A673 (cell line): ENCODE measurements at regions not wholly inside any gene's neighbourhood (a gene's known extent, or its start where the extent isn't known, plus 50 kb on each side); places are given as distances from the start of the nearest gene placed in this dataset.

Experiments
- BruUV-seq: library from RNA; stranded (reverse); fragments of 400-500 nt; replicated peaks from 2 replicates; lab custom pipeline; 2021; lab: Mats Ljungman, UMichigan
- CTCF ChIA-PET: fragments of 300-600 bp; sonication (Branson Sonifier 250); formaldehyde crosslinking; loops from one replicate; lab custom pipeline; 2022; ENCODE audit warnings: antibody characterized with exemption; lab: Charles Lee
- POLR2A ChIA-PET: fragments of 300-600 bp; sonication (Branson Sonifier 250); formaldehyde crosslinking; loops from one replicate; lab custom pipeline; 2022; ENCODE audit warnings: antibody characterized with exemption; ENCODE audit not compliant: low non-redundant PET; lab: Charles Lee
- DNase-seq: peaks from one replicate; pipeline ENCODE4 v3.0.0-alpha.2; 2015; ENCODE audit warnings: low spot score
- H3K27ac ChIP-seq: fragments of 200-600 bp; sonication (generic); 2 replicates; pipeline ENCODE4 v1.5.1; 2016; ENCODE audit warnings: mixed run types, low read depth, mild to moderate bottlenecking, mixed read lengths, antibody characterized with exemption, low read length; ENCODE audit not compliant: poor library complexity, severe bottlenecking
- H3K27me3 ChIP-seq: fragments of 200-600 bp; sonication (generic); replicated peaks from 2 replicates; pipeline ENCODE4 v1.6.1; 2017; ENCODE audit warnings: mixed run types, low read depth, mild to moderate bottlenecking, mixed read lengths, antibody characterized with exemption, low read length; ENCODE audit not compliant: insufficient read depth, poor library complexity
- H3K36me3 ChIP-seq: fragments of 200-600 bp; sonication (generic); 2 replicates; pipeline ENCODE4 v1.6.1; 2016; ENCODE audit warnings: mixed run types, mild to moderate bottlenecking, mixed read lengths, antibody characterized with exemption, low read length; ENCODE audit not compliant: insufficient read depth, poor library complexity, severe bottlenecking
- H3K4me1 ChIP-seq: fragments of 200-600 bp; sonication (generic); 2 replicates; pipeline ENCODE4 v1.6.1; 2017; ENCODE audit warnings: mixed run types, mild to moderate bottlenecking, mixed read lengths, antibody characterized with exemption, low read length; ENCODE audit not compliant: insufficient read depth, poor library complexity, severe bottlenecking
- H3K4me3 ChIP-seq: fragments of 200-600 bp; sonication (generic); 2 replicates; pipeline ENCODE4 v1.5.1; 2016; ENCODE audit warnings: low read depth, mixed run types, mild to moderate bottlenecking, mixed read lengths, low read length; ENCODE audit not compliant: poor library complexity, severe bottlenecking
- H3K9me3 ChIP-seq: fragments of 200-600 bp; sonication (generic); 2 replicates; pipeline ENCODE4 v1.6.1; 2016; ENCODE audit warnings: mixed run types, low read depth, mild to moderate bottlenecking, mixed read lengths, antibody characterized with exemption, low read length; ENCODE audit not compliant: poor library complexity, severe bottlenecking
- EZH2 ChIP-seq: fragments of 200-600 bp; sonication (generic); IDR thresholded peaks from 2 replicates; pipeline ENCODE4 v1.6.1; 2017; ENCODE audit warnings: borderline replicate concordance, low read depth, mild to moderate bottlenecking, mixed read lengths, antibody characterized with exemption, low read length; ENCODE audit not compliant: poor library complexity, severe bottlenecking
- intact Hi-C: fragments of 100-400 bp; cut with micrococcal nuclease; formaldehyde crosslinking; loops from one replicate; pipeline ENCODE4 v1.10.0; 2022; ENCODE audit not compliant: unreplicated experiment
- TF ChIP-seq, protein P1 (sequence below): fragments of 300-800, 200-600 bp; sonication (generic); conservative IDR thresholded peaks from 2 replicates; pipeline ENCODE4 v1.5.1; 2017; ENCODE audit warnings: low read depth, mild to moderate bottlenecking, antibody characterized with exemption, low read length, moderate library complexity, mixed read lengths

DNA sequence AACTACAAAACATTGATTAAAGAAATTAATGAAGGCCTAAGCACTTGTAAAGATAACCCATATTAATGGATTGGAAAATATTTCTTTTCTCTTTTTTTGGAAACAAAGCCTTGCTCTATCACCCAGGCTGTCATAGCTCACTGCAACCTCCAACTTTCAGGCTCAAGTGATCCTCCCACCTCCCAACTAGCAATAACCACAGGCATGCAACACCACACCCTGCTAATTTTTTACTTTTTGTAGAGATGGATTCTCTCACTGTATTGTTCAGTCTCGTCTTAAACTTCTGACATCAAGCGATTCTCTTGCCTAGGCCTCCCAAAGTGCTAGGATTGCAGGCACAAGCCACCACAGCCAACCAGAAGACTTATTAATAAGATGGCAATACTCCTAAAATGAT, 73.4 kb upstream of the NDUFV2 start:
- intact Hi-C loops, result no loop called here
- TF ChIP-seq, protein P1, sequence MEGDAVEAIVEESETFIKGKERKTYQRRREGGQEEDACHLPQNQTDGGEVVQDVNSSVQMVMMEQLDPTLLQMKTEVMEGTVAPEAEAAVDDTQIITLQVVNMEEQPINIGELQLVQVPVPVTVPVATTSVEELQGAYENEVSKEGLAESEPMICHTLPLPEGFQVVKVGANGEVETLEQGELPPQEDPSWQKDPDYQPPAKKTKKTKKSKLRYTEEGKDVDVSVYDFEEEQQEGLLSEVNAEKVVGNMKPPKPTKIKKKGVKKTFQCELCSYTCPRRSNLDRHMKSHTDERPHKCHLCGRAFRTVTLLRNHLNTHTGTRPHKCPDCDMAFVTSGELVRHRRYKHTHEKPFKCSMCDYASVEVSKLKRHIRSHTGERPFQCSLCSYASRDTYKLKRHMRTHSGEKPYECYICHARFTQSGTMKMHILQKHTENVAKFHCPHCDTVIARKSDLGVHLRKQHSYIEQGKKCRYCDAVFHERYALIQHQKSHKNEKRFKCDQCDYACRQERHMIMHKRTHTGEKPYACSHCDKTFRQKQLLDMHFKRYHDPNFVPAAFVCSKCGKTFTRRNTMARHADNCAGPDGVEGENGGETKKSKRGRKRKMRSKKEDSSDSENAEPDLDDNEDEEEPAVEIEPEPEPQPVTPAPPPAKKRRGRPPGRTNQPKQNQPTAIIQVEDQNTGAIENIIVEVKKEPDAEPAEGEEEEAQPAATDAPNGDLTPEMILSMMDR, result no peak
- TF ChIP-seq EZH2, result no peak
- H3K27me3 ChIP-seq, result no peaks in the 10 kb centered on the region
- no peaks in the 10 kb centered on the region for H3K36me3 ChIP-seq
- no peak overlapping the region for H3K4me3 ChIP-seq
- POLR2A ChIA-PET, result no interaction called here
- H3K4me1 ChIP-seq, result no peaks in the 10 kb centered on the region
- DNase-seq, result no peak
- CTCF ChIA-PET, result no interaction called here
- H3K27ac ChIP-seq, result no peak overlapping the region
- no TSS peak for BruUV-seq
- no peaks in the 10 kb centered on the region for H3K9me3 ChIP-seq

DNA sequence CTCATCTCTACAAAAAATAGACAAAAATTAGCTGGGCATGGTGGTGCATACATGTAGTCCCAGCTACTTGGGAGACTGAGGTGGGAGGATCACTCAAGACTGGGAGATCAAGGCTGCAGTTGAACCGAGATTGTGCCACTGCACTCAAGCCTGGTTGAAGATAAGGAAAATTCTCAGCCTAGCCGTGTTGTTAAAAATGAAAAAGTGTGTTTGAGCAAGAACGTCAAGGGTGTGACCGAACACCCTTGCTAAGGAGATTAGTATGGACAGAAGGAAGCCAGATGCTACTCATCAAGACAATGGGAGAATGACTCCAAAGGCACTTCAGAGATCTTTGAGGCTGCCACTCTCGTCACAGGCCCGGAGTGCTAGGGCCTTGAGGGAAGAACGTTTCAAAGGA, 70.0 kb upstream of the NDUFV2 start:
- CTCF ChIA-PET, result no interaction called here
- no TSS peak for BruUV-seq
- H3K36me3 ChIP-seq, result no peaks in the 10 kb centered on the region

DNA sequence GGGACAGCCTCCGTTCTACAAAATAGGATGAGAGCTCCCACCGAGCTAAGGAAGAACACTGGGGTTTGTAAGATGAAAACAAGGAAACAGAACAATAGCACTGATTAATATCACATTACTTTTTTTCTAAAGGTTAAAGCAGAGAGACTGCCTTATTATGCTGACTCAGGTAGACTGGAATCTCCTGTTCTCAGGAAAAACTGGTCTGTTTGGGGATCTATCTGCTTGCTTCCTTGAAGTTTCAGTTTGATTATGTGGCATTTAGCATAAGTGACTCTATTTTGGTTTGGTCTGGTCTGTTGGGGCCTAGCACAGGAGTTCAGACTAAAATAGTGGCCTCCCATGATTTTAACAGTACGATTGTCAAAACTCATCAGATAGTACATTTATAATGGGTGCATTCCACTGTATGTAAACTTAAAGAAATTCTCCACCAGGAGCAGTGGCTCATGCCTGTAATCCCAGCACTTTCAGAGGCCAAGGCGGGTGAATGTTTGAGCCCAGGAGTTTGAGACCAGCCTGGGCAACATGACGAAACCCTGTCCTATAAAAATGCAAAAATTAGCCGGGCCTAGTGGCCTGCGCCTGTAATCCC, 64.1 kb upstream of the NDUFV2 start:
- no TSS peak for BruUV-seq
- intact Hi-C loops, result no loop called here
- POLR2A ChIA-PET, result no interaction called here
- no peaks in the 10 kb centered on the region for H3K36me3 ChIP-seq
- no peak for DNase-seq
- H3K27me3 ChIP-seq, result no peaks in the 10 kb centered on the region
- no peak overlapping the region for H3K27ac ChIP-seq
- CTCF ChIA-PET, result no interaction called here
- H3K4me3 ChIP-seq, result no peak overlapping the region
- H3K4me1 ChIP-seq, result no peaks in the 10 kb centered on the region
- TF ChIP-seq, protein P1, result no peak
- TF ChIP-seq EZH2, result no peak
- no peaks in the 10 kb centered on the region for H3K9me3 ChIP-seq

More for the DNA sequence above, 70.0 kb upstream of the NDUFV2 start:
- Histone ChIP-seq H3K27me3 (no peaks in the 10 kb centered on the region), H3K27ac (no peak overlapping the region), H3K4me1 (no peaks in the 10 kb centered on the region), H3K9me3 (no peaks in the 10 kb centered on the region), H3K4me3 (no peak overlapping the region)
- no peak for TF ChIP-seq EZH2
- TF ChIP-seq, protein P1, result no peak
- POLR2A ChIA-PET, result no interaction called here
- DNase-seq, result no peak
- intact Hi-C loops, result no loop called here
